GM10266 (cell line): ENCODE measurements at regions not wholly inside any gene's neighbourhood (a gene's known extent, or its start where the extent isn't known, plus 50 kb on each side); places are given as distances from the start of the nearest gene placed in this dataset.

Experiments
- DNase-seq: peaks from one replicate; pipeline ENCODE4 v3.0.0; 2012; ENCODE audit errors: extremely low spot score
- CTCF ChIP-seq: IDR thresholded peaks from 2 replicates; pipeline ENCODE4 v1.5.1; 2012; ENCODE audit warnings: mild to moderate bottlenecking, low read depth; ENCODE audit not compliant: control insufficient read depth, insufficient read depth; ENCODE audit errors: missing control alignments

- no peak for DNase-seq
- TF ChIP-seq CTCF = no peak
These were observed 195.7 kb upstream of the MAN1A1 start for GRCh38 chr6:119545245-119545644.

- TF ChIP-seq CTCF = no peak
- no peak for DNase-seq
These were observed 195.0 kb upstream of the MAN1A1 start for GRCh38 chr6:119544325-119545175.

- no peak for TF ChIP-seq CTCF
- no peak for DNase-seq
These were observed 193.8 kb upstream of the MAN1A1 start for GRCh38 chr6:119543332-119543731.

- no peak for TF ChIP-seq CTCF
- no peak for DNase-seq
These were observed 192.5 kb upstream of the MAN1A1 start for GRCh38 chr6:119542037-119542436.

GRCh38 chr6:119541132-119541905 lies 191.8 kb upstream of the MAN1A1 start:
- no peak for DNase-seq
- TF ChIP-seq CTCF = no peak

- no peak for TF ChIP-seq CTCF
These were observed 190.9 kb upstream of the MAN1A1 start for GRCh38 chr6:119540417-119540816.

More at GRCh38 chr6:119540417-119540816, 190.9 kb upstream of the MAN1A1 start:
- DNase-seq = no peak
